ENCODE measurements at regions not wholly inside any gene's neighbourhood (a gene's known extent, or its start where the extent isn't known, plus 50 kb on each side); places are given as distances from the start of the nearest gene placed in this dataset.
A peak's percentile ranks its signal among the peaks of the same experiment; 100 is the strongest.

DNA sequence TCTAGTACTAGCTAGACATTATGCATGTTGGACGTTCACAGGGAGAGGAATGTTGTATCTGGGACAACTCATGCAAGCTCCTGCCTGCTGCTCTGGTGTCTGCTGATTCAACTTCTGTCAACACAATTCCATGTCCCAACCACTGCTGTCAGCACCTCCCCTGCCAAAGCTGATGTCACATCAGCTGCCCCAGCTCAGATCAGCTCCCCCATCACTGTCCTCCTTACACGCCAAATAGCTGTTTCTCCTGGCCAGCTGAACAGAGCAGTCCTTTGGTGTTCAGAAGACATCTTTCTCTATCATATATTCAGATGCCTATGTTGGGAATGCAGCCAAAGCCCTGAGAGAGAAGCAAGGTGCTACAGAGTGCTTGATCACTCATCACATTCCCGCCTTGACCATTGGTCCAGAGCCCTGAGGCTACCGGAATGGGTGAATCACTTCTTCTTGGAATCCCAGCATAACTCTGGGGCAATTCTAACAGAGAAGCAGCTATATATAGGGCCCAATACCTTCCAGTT, 223.3 kb downstream of the SEC61B start:
- DNase-seq (ENCODE audit: low read depth, low spot score): no peak
- in situ Hi-C loops (cut with HindIII; ENCODE audit: low pct_unique_long_range_greater_than_20kb, low sequenced_read_pairs): no loop called here

DNA sequence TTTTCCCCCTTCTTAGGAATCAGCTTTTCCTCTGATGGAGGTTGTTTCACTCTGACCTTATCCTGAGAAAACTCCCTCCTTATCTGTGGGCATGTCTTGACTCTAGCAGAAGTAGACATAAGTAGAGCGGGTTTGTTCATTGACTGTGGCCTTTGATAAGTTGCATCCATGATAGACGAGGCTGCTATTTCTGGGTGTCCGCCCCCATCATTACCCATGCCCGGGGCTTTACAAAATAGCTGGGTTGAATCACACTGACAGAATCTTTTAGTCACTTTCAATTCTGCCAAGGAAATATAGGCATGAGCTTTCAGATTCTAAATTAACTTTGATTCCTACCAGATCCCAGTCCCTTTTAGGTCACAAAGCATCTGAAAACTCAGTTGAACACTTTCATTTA, 223.8 kb downstream of the SEC61B start:
- in situ Hi-C loops (cut with HindIII; ENCODE audit: low pct_unique_long_range_greater_than_20kb, low sequenced_read_pairs): no loop called here

DNA sequence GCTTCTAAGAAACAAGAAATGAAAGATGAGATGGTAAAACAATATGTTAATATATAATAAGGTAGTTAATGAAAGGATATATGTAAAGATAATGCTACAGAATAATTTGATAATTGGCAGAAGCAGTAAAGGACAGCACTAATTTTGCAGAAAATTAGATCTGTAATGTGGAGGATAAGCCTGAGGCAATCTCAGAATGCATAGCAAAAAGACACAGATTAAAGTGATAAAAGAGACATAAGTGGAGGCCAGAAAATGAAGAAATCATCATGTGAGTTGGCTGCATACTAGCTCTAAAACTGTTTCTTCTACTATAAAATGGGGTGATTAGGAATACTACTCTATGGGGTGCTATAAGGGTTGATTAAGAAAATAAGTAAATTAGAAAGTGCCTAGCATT, 225.9 kb downstream of the SEC61B start:
- no peak for DNase-seq (ENCODE audit: low read depth, low spot score)
- in situ Hi-C loops (cut with HindIII; ENCODE audit: low pct_unique_long_range_greater_than_20kb, low sequenced_read_pairs): no loop called here

More for the DNA sequence above, 223.8 kb downstream of the SEC61B start:
- no peak for DNase-seq (ENCODE audit: low read depth, low spot score)

DNA sequence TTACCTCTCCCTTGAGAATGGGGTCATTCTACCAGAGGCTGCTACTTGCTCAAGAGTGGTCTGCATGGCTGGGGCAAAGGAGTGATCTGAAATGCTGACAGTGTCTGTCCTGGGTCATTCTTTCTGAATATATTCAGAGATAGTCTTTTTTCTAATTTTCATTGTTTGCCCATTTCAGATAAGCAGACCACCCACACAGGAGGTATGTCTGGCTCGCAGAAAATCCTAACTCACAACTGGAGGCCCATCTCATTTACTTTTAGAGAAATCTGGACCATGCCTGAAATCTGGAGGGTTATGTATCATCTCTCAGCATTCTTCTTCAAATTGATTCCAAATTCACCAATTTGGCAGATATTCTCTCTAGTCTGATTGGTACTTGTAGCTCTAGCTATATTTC, 227.6 kb downstream of the SEC61B start:
- DNase-seq (ENCODE audit: low read depth, low spot score): no peak
- in situ Hi-C loops (cut with HindIII; ENCODE audit: low pct_unique_long_range_greater_than_20kb, low sequenced_read_pairs): no loop called here

DNA sequence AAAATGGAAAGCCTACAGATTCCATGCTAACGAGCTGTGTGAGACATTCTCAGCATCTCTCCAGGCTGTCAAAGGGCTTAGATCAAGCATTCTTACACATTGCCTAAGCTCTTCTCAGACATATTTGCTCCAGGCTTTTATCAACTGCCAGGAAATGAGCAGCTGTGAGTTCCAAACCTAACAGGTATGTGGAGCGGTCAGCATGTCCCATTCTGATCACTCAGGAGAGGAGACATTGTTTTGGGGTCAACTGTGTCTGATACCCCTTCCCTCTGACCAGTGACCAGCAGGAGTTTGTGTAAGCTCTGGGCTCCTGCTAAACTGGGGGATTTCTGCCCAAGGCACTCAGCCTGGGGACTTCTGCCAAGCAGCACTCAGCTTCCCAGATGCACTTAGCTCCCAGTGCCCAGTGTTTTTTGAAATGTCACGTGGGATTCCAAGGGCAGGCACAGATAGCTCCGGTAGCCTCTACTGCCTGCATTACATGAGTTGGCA, 229.1 kb downstream of the SEC61B start:
- in situ Hi-C loops (cut with HindIII; ENCODE audit: low pct_unique_long_range_greater_than_20kb, low sequenced_read_pairs): no loop called here

DNA sequence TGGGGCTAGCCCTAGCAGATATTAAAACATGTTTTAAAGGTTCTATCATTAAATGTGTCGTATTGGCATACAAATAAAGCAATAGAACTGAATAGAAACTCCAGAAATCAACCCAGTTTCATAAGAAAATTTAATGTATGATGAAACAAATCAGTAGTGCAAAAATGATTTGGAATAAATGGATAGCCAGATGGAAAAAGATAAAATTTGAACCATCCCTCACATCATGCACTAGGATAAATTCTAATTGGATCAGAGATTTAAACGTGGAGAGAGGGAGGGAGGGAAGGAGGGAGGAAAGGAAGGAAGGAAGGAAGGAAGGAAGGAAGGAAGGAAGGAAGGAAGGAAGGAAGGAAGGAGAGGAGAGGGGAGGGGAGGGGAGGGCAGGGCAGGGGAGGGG, 235.3 kb downstream of the SEC61B start:
- in situ Hi-C loops (cut with HindIII; ENCODE audit: low pct_unique_long_range_greater_than_20kb, low sequenced_read_pairs): no loop called here
- no peak for DNase-seq (ENCODE audit: low read depth, low spot score)

More for the DNA sequence above, 229.1 kb downstream of the SEC61B start:
- no peak for DNase-seq (ENCODE audit: low read depth, low spot score)

DNA sequence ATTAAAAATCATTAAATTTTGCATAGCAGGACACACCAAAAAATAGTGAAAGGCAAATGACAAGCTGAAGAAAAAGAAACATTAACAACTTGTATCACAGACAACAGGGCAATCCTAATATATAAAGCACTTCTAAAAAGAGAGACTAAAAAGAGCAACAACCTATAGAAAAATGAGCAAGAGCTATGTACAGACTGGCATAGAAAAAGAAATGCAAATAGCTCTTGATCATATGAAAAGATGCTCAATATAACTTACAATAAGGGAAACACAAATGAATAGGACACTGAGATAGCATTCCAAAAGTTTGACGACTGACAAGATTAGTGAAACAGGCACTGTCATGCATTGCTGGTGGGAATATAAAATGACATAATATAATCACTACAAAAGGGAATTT, 235.9 kb downstream of the SEC61B start:
- in situ Hi-C loops (cut with HindIII; ENCODE audit: low pct_unique_long_range_greater_than_20kb, low sequenced_read_pairs): no loop called here

DNA sequence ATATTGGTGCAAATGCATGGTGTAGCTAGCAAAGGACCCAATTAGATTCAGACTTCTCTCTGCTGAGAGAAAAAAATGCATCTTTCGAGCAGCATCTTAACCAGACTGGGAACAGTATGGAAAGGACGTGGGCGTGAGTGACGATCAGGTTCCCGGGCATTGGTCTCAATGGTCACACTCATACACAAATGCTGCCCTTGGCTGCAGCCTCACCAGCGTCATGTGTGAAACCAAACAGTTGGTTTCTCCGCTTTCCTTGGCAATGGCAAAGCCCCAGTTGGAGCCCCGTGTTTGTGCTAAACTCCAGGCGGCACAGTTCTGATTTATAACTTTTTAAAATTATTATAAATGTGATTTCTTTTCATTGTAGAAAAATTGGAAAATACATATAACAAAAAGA, 237.8 kb downstream of the SEC61B start:
- in situ Hi-C loops (cut with HindIII; ENCODE audit: low pct_unique_long_range_greater_than_20kb, low sequenced_read_pairs): no loop called here
- no peak for DNase-seq (ENCODE audit: low read depth, low spot score)

More for the DNA sequence above, 235.9 kb downstream of the SEC61B start:
- DNase-seq (ENCODE audit: low read depth, low spot score): no peak

DNA sequence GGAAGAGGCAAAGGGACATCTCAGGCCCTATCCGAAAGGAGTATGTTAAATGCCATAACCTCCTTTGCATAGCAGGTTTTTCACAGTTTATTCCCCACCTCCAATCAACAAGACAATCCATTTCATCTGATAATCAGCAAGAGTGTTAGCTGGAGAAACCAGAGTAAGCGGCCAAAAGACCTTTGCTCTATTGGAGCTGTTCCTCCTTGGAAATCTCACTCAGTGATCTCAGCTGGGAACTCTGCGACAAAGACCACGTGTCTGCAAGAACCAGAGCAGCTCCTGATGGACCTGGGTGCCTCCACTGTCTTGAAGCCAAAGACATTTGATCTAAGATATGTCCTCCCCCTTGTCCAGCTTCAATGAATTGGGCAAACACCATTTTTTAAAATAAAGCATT, 241.0 kb downstream of the SEC61B start:
- in situ Hi-C loops (cut with HindIII; ENCODE audit: low pct_unique_long_range_greater_than_20kb, low sequenced_read_pairs): no loop called here
- no peak for DNase-seq (ENCODE audit: low read depth, low spot score)

DNA sequence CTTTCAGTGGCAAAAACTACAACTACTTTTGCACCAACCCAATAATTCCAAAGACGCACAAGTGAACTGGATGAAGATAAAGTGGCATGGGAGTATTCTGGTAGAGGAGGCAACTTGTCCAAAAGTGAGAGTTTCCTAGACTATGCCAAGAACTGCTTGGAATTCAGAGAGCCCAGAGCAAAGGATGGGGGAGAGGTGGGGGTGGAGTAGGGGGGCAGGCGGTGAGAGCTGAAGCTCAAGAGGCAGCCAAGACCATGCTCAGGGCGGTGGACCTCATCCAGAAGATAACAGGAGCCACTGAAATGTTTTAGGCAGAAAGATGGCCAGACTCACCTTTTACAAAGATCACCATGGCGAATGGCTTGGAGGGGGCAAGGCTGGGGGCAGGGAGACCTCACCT, 242.5 kb downstream of the SEC61B start:
- in situ Hi-C loops (cut with HindIII; ENCODE audit: low pct_unique_long_range_greater_than_20kb, low sequenced_read_pairs): no loop called here
- DNase-seq (ENCODE audit: low read depth, low spot score): no peak

DNA sequence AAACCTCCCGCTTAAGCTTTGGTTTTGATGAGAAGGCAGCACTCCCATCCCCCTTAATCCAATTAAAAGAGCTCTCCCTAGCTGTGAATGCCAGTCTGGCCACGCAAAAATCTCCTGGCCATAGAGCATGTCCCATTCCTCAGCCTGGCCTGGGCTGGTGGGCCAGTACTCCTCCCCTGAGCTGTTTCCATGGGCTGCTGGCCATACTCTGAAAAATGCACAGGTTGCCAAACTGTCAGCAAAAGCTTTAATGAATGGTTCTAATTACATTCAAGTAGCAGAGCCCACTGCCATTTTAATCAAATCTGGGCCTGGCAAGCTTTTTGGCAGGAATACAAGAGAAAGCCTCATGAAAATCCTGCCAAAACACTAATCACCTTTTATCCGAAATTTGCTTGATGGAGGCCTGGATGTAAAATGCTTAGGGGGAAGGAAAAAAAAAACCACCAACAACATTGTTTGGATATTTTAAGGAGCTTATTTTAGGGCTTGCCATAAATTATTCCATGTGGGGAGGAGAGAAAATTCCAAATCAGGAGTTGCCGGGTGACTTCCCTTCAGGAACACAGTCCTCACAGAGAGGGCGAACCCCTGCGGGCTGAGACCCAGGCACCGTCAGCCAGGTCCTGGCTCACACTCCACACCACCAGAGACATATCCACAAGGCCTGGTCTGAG, 243.3 kb downstream of the SEC61B start:
- in situ Hi-C loops (cut with HindIII; ENCODE audit: low pct_unique_long_range_greater_than_20kb, low sequenced_read_pairs): no loop called here
- no peak for DNase-seq (ENCODE audit: low read depth, low spot score)

DNA sequence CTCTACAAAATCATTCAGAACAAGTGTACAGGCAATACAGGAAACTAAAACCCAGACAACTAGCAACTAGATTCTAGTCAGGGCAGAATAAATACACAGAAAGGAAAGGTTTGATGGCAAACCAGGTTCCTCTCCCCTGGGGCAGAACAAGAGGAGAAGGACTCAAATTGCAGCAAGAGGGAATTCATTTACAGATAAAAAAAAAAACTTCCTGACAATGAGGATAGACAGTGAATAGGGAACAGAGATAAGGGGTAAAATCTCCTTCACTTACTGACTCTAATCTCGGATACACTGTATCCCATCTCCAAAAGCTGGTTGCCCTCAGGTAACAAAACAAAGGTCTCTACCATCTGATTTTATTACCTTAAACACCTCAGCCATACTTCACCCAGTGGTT, 244.0 kb downstream of the SEC61B start:
- DNase-seq (ENCODE audit: low read depth, low spot score): no peak
- in situ Hi-C loops (cut with HindIII; ENCODE audit: low pct_unique_long_range_greater_than_20kb, low sequenced_read_pairs): no loop called here

DNA sequence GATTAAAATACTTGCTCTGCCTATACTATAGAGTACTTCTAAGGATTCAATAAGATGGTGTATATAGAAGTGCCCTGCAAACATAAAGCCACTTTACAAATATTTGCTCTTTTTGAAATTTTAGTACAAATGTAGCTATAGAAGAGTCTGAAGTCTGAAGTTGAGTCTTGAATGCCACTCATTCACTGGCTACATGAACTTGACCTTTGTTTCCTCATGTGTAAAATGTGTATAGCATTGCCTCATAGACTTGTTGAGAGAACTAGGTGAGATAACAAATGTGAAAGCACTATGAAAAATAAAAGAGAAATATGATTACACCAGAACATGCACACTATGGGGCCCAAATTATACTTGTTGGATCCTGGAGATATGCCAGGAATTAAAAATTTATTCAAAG, 244.7 kb downstream of the SEC61B start:
- in situ Hi-C loops (cut with HindIII; ENCODE audit: low pct_unique_long_range_greater_than_20kb, low sequenced_read_pairs): no loop called here
- DNase-seq (ENCODE audit: low read depth, low spot score): peak; percentile 5

DNA sequence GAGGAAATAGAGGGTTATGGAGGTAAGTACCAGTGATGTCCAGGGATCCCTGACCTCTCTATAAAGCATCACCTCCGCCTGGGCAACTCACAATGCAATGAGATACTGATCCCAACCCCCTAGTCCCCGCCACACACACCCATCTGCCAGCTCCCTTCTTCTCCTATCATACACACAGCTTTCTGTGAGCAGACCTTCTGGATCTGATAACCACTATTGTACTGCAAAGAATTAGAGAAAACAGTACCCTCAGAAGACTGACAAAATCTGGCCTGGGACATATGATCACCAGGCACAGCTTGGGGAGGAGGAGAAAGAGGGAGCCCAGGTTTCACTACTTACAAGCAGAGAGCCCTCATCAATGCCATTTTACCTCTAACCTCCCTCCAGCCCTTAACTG, 249.0 kb downstream of the SEC61B start:
- in situ Hi-C loops (cut with HindIII; ENCODE audit: low pct_unique_long_range_greater_than_20kb, low sequenced_read_pairs): no loop called here
- DNase-seq (ENCODE audit: low read depth, low spot score): no peak

DNA sequence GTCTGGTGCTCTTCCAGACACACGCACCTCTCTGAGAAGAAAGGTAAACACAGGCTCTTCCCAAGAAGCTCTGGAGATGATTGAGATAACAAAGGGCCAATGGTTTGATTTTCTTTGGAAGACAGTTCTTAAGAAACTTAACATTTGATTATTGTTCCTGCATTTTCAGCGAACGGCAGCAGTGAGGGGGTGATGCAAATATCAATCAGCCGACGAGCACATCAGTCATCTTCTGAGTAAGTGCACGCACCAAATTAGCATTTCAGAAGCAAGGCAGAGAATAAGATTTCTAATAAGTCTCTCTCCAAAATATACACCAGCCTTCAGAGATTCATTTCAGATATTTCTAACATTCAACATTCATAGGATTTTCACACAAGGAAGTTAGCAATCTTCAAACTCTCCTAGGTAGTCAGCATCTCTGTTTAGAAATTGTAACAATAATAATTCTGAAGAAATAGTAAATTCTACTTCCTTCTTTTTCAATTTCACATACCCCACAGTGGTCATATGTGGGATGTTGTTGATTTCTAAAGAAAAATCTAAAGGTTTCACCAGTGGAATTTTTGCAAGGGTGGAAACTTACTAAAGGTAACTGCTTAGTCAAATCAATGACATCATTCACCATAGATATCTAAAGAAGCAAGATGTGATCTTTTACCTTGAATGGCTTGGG, 250.3 kb downstream of the SEC61B start:
- in situ Hi-C loops (cut with HindIII; ENCODE audit: low pct_unique_long_range_greater_than_20kb, low sequenced_read_pairs): no loop called here
- no peak for DNase-seq (ENCODE audit: low read depth, low spot score)

DNA sequence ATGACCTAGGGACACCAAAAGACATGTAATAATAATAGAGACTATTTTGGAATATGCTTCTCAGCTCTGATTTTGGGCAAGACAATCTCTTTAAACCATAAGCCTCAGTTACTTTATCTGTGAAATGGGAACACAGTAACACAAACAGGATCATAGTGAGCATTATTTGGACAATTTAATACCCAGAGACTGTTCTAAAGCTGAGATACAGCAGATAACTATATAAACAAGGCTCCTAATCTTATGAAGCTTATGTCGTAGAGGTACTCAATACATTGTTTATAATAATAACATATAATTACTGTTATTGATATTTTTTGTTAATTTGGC, 250.8 kb downstream of the SEC61B start:
- DNase-seq (ENCODE audit: low read depth, low spot score): no peak
- in situ Hi-C loops (cut with HindIII; ENCODE audit: low pct_unique_long_range_greater_than_20kb, low sequenced_read_pairs): no loop called here

DNA sequence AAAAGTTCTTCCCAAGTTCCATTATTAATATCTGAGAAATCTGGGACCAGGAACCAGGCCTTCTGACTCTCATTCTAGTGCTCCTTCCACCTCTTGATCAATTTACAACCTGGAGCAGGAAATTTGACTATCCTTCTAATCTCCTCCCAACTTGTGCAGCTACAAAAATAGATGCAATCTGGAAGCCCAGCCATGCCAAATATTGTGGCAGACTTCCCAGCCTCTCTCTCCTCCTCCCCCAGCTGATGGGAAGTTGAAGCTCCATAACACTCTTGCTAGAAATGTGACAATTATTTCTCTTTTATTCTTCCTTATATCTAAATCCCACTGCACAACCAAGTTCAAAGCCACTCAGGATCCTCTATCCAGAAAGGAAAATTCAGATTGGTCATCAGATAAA, 252.1 kb downstream of the SEC61B start:
- in situ Hi-C loops (cut with HindIII; ENCODE audit: low pct_unique_long_range_greater_than_20kb, low sequenced_read_pairs): no loop called here

DNA sequence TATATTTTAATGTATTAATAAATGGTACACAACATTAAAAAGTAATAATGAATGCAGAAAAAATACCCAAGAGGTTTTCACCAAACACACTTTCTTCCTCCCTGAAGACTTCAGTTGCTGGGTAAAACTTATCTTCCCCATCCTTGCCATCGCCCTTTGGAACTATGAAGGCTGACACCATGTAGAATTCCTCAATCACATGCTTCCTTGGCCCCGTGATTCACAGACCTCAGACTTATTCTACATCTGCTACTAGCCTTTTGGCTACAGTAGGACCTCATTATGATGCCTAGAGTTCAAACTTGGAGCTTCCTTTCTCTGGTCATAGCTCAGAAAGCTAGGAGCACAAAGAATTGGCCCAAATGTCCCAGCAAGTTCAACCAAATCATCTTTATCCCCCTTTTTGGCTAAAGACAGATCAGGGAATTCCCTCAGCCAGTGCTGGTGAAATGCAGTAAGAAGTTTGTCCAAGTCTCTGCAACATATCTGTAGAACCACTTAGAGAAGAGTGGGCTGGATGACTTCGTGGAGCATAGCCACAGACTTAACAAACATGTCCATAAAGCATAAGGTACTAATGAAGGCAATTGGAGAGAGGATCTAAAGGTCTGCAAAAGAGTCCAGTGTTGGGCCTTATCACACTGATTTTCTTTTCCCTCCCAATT, 253.5 kb downstream of the SEC61B start:
- in situ Hi-C loops (cut with HindIII; ENCODE audit: low pct_unique_long_range_greater_than_20kb, low sequenced_read_pairs): no loop called here
- peak; percentile 4 for DNase-seq (ENCODE audit: low read depth, low spot score)

More for the DNA sequence above, 252.1 kb downstream of the SEC61B start:
- DNase-seq (ENCODE audit: low read depth, low spot score): no peak
